ENCODE measurements at regions not wholly inside any gene's neighbourhood (a gene's known extent, or its start where the extent isn't known, plus 50 kb on each side); places are given as distances from the start of the nearest gene placed in this dataset.

- TF ChIP-seq FOXP2 (optimal IDR thresholded peaks at IDR 0.05; ENCODE audit: borderline replicate concordance, extremely low read depth, extremely low read length, insufficient read depth) (no peak), POLR2AphosphoS5 (IDR thresholded peaks at IDR 0.05; ENCODE audit: low read depth, low read length) (no peak)
Measured at GRCh38 chr9:87336914-87337333, 160.7 kb upstream of the DAPK1 start.

All from PFSK-1 (cell line).